ENCODE measurements at regions not wholly inside any gene's neighbourhood (a gene's known extent, or its start where the extent isn't known, plus 50 kb on each side); places are given as distances from the start of the nearest gene placed in this dataset.

GRCh38 chr3:177537612-177538011 lies 340.3 kb upstream of the TBL1XR1 start:
- TF ChIP-seq POLR2A (IDR thresholded peaks at IDR 0.05) = no peak
- no peak for TF ChIP-seq POLR2AphosphoS5 (IDR thresholded peaks at IDR 0.05)
